PC-9 (cell line): ENCODE measurements at regions not wholly inside any gene's neighbourhood (a gene's known extent, or its start where the extent isn't known, plus 50 kb on each side); places are given as distances from the start of the nearest gene placed in this dataset.

Source experiments
- CTCF ChIP-seq: fragments of 200-600 bp; sonication (generic); conservative IDR thresholded peaks from 2 replicates; pipeline ENCODE4 v1.6.1; 2017; ENCODE audit warnings: mixed run types, antibody characterized with exemption, mild to moderate bottlenecking, moderate library complexity
- EZH2 ChIP-seq: fragments of 200-600 bp; sonication (generic); IDR thresholded peaks from 2 replicates; pipeline ENCODE4 v1.8.0; 2017; ENCODE audit warnings: antibody characterized with exemption, low read depth

- no peak for TF ChIP-seq CTCF
- TF ChIP-seq EZH2: no peak
Measured at GRCh38 chr4:159776961-159777360, 674.1 kb downstream of the RAPGEF2 start.
